ENCODE measurements at regions not wholly inside any gene's neighbourhood (a gene's known extent, or its start where the extent isn't known, plus 50 kb on each side); places are given as distances from the start of the nearest gene placed in this dataset.
A peak's percentile ranks its signal among the peaks of the same experiment; 100 is the strongest.

DNA sequence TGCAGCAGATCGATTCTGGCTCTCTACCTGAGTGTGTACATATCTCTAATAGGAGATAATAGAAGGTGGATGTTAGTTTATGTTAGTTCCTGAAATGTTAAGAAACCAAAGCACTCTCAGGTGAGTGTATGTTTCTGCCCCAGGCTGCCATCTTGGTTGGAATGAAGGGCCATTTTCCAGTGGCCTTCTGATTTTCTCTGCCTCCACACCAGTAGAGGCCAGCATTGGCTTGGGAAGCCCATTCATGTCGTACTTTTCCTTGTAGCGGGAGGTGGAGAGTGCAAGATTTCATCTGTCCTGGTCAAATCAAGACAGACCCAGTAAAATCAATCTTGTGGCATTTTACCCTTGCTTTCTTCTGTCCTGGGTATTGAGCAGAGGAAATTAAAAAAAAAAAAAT is 91.0 kb downstream of the GAS1 start:
- Histone ChIP-seq H3K9me3 (replicated peaks; ENCODE audit: control insufficient read depth, insufficient read depth, low read depth, low read length) (no peaks in the 10 kb centered on the region), H2AFZ (ENCODE audit: low read depth, low read length) (no peak overlapping the region), H3K36me3 (ENCODE audit: control insufficient read depth, insufficient read depth, low read length) (no peaks in the 10 kb centered on the region), H3K4me1 (replicated peaks in 1 of 2; ENCODE audit: control insufficient read depth in 2 of 2, insufficient read depth in 2 of 2, low read length in 2 of 2) (no peaks in the 10 kb centered on the region), H3K79me2 (ENCODE audit: control insufficient read depth, insufficient read depth, low read length) (no peaks in the 10 kb centered on the region), H4K20me1 (replicated peaks; ENCODE audit: control insufficient read depth, insufficient read depth, low read length) (no peaks in the 10 kb centered on the region), H3K9me1 (ENCODE audit: control insufficient read depth, insufficient read depth, low read length) (no peaks in the 10 kb centered on the region), H3K27ac (ENCODE audit: extremely low read depth, low read depth, low read length) (no peak overlapping the region), H3K4me2 (ENCODE audit: insufficient read depth, low read length) (no peak overlapping the region), H3K27me3 (ENCODE audit: control insufficient read depth in 2 of 2, insufficient read depth in 2 of 2, low read length in 2 of 2) (no peaks in the 10 kb centered on the region), H3K9ac (ENCODE audit: insufficient read depth in 1 of 2, low read depth in 2 of 2, low read length in 2 of 2) (no peak overlapping the region), H3K4me3 (no peak overlapping the region)
- POLR2A ChIA-PET: interaction anchor here (0.6 kb wide), 1 partner anchor 9 kb away, joined by 3 read pairs; no protein-coding TSS in a partner anchor
- peak in 1 of 4 experiments; percentile 2 for DNase-seq (ENCODE audit: extremely low read depth in 1 of 4, low spot score in 3 of 4)
- in situ Hi-C loops (cut with MboI) (no loop called here), intact Hi-C loops (cut with micrococcal nuclease) (no loop called here)
- no TSS peak for BruUV-seq (replicated peaks)
- TF ChIP-seq RBM39 (optimal IDR thresholded peaks at IDR 0.05; ENCODE audit: low read depth, low read length): no peak
- TF ChIP-seq, protein P1, sequence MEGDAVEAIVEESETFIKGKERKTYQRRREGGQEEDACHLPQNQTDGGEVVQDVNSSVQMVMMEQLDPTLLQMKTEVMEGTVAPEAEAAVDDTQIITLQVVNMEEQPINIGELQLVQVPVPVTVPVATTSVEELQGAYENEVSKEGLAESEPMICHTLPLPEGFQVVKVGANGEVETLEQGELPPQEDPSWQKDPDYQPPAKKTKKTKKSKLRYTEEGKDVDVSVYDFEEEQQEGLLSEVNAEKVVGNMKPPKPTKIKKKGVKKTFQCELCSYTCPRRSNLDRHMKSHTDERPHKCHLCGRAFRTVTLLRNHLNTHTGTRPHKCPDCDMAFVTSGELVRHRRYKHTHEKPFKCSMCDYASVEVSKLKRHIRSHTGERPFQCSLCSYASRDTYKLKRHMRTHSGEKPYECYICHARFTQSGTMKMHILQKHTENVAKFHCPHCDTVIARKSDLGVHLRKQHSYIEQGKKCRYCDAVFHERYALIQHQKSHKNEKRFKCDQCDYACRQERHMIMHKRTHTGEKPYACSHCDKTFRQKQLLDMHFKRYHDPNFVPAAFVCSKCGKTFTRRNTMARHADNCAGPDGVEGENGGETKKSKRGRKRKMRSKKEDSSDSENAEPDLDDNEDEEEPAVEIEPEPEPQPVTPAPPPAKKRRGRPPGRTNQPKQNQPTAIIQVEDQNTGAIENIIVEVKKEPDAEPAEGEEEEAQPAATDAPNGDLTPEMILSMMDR (IDR thresholded peaks at IDR 0.05 in 2 of 3, conservative IDR thresholded peaks at IDR 0.05 in 1 of 3; ENCODE audit: insufficient read depth in 2 of 3, low read depth in 1 of 3, low read length in 3 of 3): peak in 2 of 3 experiments; percentile 15 to 29; a peak in 2 of 6 replicates
- no peak for TF ChIP-seq ZNF239 (CRISPR knock-in tag; IDR thresholded peaks at IDR 0.05)
- WGBS (ENCODE audit: insufficient coverage, low coverage, missing lambda C conversion rate): 0% methylated on average over 3 of the region's 3 CpGs
- FAIRE-seq: no peak
- CTCF ChIA-PET (ENCODE audit: low intra/inter-chr PET ratio): no interaction called here
- ATAC-seq: no peak

DNA sequence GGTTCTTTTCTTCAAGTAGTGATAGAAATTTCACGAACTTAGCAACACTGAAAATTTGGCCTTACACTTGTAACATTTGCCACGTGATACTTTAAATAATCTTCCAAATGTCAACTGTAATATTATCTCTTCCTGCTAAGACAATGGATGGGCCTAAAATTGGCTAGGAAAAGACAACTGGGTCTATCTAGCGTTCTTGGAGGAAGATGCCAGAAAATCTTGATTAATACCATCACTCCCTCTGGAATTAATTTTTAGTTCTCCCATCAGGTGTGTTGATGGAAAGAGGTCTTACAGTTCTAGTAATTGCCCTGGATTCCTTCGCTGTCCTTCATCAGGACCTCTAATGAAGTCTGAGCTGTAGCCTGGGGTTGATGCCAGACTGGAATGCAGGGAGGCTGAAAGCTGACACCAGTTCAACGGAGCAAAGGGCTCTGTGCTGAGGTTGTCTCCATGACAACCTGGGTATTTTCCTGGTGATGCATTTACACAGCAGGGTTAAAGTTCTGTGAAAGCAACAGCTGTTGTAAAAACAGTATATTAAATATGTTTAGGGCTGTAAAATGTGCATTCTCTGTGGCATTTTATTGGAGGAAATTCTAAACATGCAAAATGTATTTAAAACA is 92.3 kb downstream of the GAS1 start:
- 0% methylated on average over 5 of the region's 5 CpGs for WGBS (ENCODE audit: insufficient coverage, low coverage, missing lambda C conversion rate)
- in situ Hi-C loops (cut with MboI): no loop called here
- ChIA-PET CTCF (ENCODE audit: low intra/inter-chr PET ratio) (no interaction called here), POLR2A (no interaction called here)
- BruUV-seq (replicated peaks): no TSS peak
- DNase-seq (ENCODE audit: extremely low read depth in 1 of 4, low spot score in 3 of 4) (no peak), ATAC-seq (no peak), FAIRE-seq (no peak)
- Histone ChIP-seq H3K9ac (ENCODE audit: insufficient read depth in 1 of 2, low read depth in 2 of 2, low read length in 2 of 2) (no peak overlapping the region), H3K27me3 (ENCODE audit: control insufficient read depth in 2 of 2, insufficient read depth in 2 of 2, low read length in 2 of 2) (no peaks in the 10 kb centered on the region), H3K4me2 (ENCODE audit: insufficient read depth, low read length) (no peak overlapping the region), H3K4me3 (no peak overlapping the region), H3K9me1 (ENCODE audit: control insufficient read depth, insufficient read depth, low read length) (no peaks in the 10 kb centered on the region), H3K4me1 (replicated peaks in 1 of 2; ENCODE audit: control insufficient read depth in 2 of 2, insufficient read depth in 2 of 2, low read length in 2 of 2) (no peaks in the 10 kb centered on the region), H3K36me3 (ENCODE audit: control insufficient read depth, insufficient read depth, low read length) (no peaks in the 10 kb centered on the region), H3K27ac (ENCODE audit: extremely low read depth, low read depth, low read length) (no peak overlapping the region), H3K79me2 (ENCODE audit: control insufficient read depth, insufficient read depth, low read length) (no peaks in the 10 kb centered on the region), H4K20me1 (replicated peaks; ENCODE audit: control insufficient read depth, insufficient read depth, low read length) (no peaks in the 10 kb centered on the region), H2AFZ (ENCODE audit: low read depth, low read length) (no peak overlapping the region), H3K9me3 (replicated peaks; ENCODE audit: control insufficient read depth, insufficient read depth, low read depth, low read length) (no peaks in the 10 kb centered on the region)
- intact Hi-C loops (cut with micrococcal nuclease): no loop called here
- TF ChIP-seq ZNF780A (CRISPR knock-in tag; IDR thresholded peaks at IDR 0.05): no peak
- no peak for TF ChIP-seq MCM3 (IDR thresholded peaks at IDR 0.05)
- TF ChIP-seq, protein P2, sequence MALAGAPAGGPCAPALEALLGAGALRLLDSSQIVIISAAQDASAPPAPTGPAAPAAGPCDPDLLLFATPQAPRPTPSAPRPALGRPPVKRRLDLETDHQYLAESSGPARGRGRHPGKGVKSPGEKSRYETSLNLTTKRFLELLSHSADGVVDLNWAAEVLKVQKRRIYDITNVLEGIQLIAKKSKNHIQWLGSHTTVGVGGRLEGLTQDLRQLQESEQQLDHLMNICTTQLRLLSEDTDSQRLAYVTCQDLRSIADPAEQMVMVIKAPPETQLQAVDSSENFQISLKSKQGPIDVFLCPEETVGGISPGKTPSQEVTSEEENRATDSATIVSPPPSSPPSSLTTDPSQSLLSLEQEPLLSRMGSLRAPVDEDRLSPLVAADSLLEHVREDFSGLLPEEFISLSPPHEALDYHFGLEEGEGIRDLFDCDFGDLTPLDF (CRISPR knock-in tag; IDR thresholded peaks at IDR 0.05): no peak
- TF ChIP-seq GTF2E2 (tag; IDR thresholded peaks at IDR 0.05): no peak
- no peak for TF ChIP-seq RBM22 (IDR thresholded peaks at IDR 0.05; ENCODE audit: low read depth, low read length, poor library complexity, severe bottlenecking)
- TF ChIP-seq SAP30 (IDR thresholded peaks at IDR 0.05; ENCODE audit: borderline replicate concordance, insufficient read depth, low read depth, low read length, poor library complexity, severe bottlenecking): no peak
- no peak for TF ChIP-seq ZBTB17 (CRISPR knock-in tag; IDR thresholded peaks at IDR 0.05)
- TF ChIP-seq RB1 (IDR thresholded peaks at IDR 0.05; ENCODE audit: low read depth): no peak
- TF ChIP-seq ILF3 (IDR thresholded peaks at IDR 0.05; ENCODE audit: borderline replicate concordance): no peak
- no peak for TF ChIP-seq ZNF184 (CRISPR knock-in tag; IDR thresholded peaks at IDR 0.05)
- TF ChIP-seq KDM5B (IDR thresholded peaks at IDR 0.05; ENCODE audit: insufficient replicate concordance, low read depth, low read length): no peak

Data from K562 (cell line).